ENCODE measurements at regions not wholly inside any gene's neighbourhood (a gene's known extent, or its start where the extent isn't known, plus 50 kb on each side); places are given as distances from the start of the nearest gene placed in this dataset.

GRCh38 chr3:168950622-168951021 is 712.9 kb downstream of the MECOM start:
- TF ChIP-seq CTCF (IDR thresholded peaks at IDR 0.05) (no peak), POLR2A (IDR thresholded peaks at IDR 0.05) (no peak)

All from suprapubic skin (tissue), 3 donors.